Endothelial cell of umbilical vein (primary cell): ENCODE measurements at regions not wholly inside any gene's neighbourhood (a gene's known extent, or its start where the extent isn't known, plus 50 kb on each side); places are given as distances from the start of the nearest gene placed in this dataset.

Source experiments
- CTCF ChIP-seq, 2 donors: IDR thresholded peaks; 1 replicate in 1 of 2; 2 replicates in 1 of 2; pipeline ENCODE4 v1.5.1; 2011; ENCODE audit warnings: low read length in 2 of 2, mild to moderate bottlenecking in 2 of 2, moderate library complexity in 2 of 2, control low read depth in 1 of 2, inconsistent platforms in 1 of 2, low read depth in 1 of 2; ENCODE audit not compliant: insufficient read depth in 1 of 2; ENCODE audit errors: extremely low read depth in 1 of 2
- EZH2 ChIP-seq: IDR thresholded peaks from 2 replicates; pipeline ENCODE4 v1.6.1; 2012; ENCODE audit warnings: borderline replicate concordance, low read depth, mild to moderate bottlenecking, moderate library complexity, low read length, inconsistent platforms; ENCODE audit not compliant: severe bottlenecking
- GATA2 ChIP-seq: IDR thresholded peaks from 2 replicates; pipeline ENCODE4 v1.7.0; 2011; ENCODE audit warnings: low read depth, mild to moderate bottlenecking, moderate library complexity, mixed read lengths, low read length; ENCODE audit not compliant: insufficient read length, insufficient read depth
- MAX ChIP-seq: IDR thresholded peaks from 2 replicates; pipeline ENCODE4 v1.6.1; 2011; ENCODE audit not compliant: insufficient read depth, insufficient read length
- MYC ChIP-seq: IDR thresholded peaks from one replicate; pipeline ENCODE4 v1.6.1; 2011; ENCODE audit warnings: mild to moderate bottlenecking, low read depth, low read length
- POLR2A ChIP-seq: IDR thresholded peaks from 2 replicates; pipeline ENCODE4 v1.6.1; 2012; ENCODE audit warnings: low read depth, mild to moderate bottlenecking, control low read depth, low read length
- POLR2AphosphoS5 ChIP-seq: IDR thresholded peaks from 2 replicates; pipeline ENCODE4 v1.6.1; 2012; ENCODE audit warnings: low read depth, mild to moderate bottlenecking, control low read depth, low read length, moderate library complexity; ENCODE audit not compliant: insufficient read depth

- TF ChIP-seq POLR2A (no peak), POLR2AphosphoS5 (no peak), CTCF (IDR thresholded peaks at IDR 0.05; ENCODE audit: extremely low read depth in 1 of 2, insufficient read depth in 1 of 2, low read depth in 1 of 2, low read length in 2 of 2) (no peak), GATA2 (no peak), EZH2 (no peak), MYC (no peak), MAX (no peak)
Measured at GRCh38 chr13:68481130-68481529, 1251.0 kb upstream of the PCDH9 start.
